Brain microvascular endothelial cell (primary cell): ENCODE measurements at regions not wholly inside any gene's neighbourhood (a gene's known extent, or its start where the extent isn't known, plus 50 kb on each side); places are given as distances from the start of the nearest gene placed in this dataset.

Source experiments
- DNase-seq: peaks from one replicate; pipeline ENCODE4 v3.0.0-alpha.2; 2020
- H3K27ac ChIP-seq: fragments of 250-450 bp; sonication (Bioruptor Pico); 2 replicates; pipeline ENCODE4 v1.5.1; 2020; ENCODE audit warnings: mild to moderate bottlenecking, moderate library complexity
- H3K27me3 ChIP-seq: fragments of 250-450 bp; sonication (Bioruptor Pico); replicated peaks from 2 replicates; pipeline ENCODE4 v1.5.1; 2020; ENCODE audit warnings: mild to moderate bottlenecking
- H3K36me3 ChIP-seq: fragments of 250-450 bp; sonication (Bioruptor Pico); replicated peaks from 2 replicates; pipeline ENCODE4 v1.5.1; 2020; ENCODE audit warnings: mild to moderate bottlenecking
- H3K4me3 ChIP-seq: 2 replicates; pipeline ENCODE4 v1.5.1; 2011; ENCODE audit warnings: low read depth, mild to moderate bottlenecking, control low read depth, low read length, moderate library complexity
- in situ Hi-C: cut with HindIII; loops from 2 replicates; pipeline ENCODE4 v1.10.0; 2017; ENCODE audit warnings: low sequenced_read_pairs, low pct_ligation_motif_present
- TF ChIP-seq, protein P1 (sequence below): IDR thresholded peaks from 2 replicates; pipeline ENCODE4 v1.5.1; 2011; ENCODE audit warnings: low read depth, mild to moderate bottlenecking, moderate library complexity, low read length, control low read depth, inconsistent platforms; ENCODE audit errors: missing control alignments

GRCh38 chr20:30602424-30602823 lies 655.0 kb upstream of the DEFB115 start:
- Histone ChIP-seq H3K27me3 (no peaks in the 10 kb centered on the region), H3K36me3 (no peaks in the 10 kb centered on the region), H3K4me3 (no peak overlapping the region), H3K27ac (no peak overlapping the region)
- TF ChIP-seq, protein P1, sequence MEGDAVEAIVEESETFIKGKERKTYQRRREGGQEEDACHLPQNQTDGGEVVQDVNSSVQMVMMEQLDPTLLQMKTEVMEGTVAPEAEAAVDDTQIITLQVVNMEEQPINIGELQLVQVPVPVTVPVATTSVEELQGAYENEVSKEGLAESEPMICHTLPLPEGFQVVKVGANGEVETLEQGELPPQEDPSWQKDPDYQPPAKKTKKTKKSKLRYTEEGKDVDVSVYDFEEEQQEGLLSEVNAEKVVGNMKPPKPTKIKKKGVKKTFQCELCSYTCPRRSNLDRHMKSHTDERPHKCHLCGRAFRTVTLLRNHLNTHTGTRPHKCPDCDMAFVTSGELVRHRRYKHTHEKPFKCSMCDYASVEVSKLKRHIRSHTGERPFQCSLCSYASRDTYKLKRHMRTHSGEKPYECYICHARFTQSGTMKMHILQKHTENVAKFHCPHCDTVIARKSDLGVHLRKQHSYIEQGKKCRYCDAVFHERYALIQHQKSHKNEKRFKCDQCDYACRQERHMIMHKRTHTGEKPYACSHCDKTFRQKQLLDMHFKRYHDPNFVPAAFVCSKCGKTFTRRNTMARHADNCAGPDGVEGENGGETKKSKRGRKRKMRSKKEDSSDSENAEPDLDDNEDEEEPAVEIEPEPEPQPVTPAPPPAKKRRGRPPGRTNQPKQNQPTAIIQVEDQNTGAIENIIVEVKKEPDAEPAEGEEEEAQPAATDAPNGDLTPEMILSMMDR, result no peak
- in situ Hi-C loops, result no loop called here
- DNase-seq, result no peak

- in situ Hi-C loops, result no loop called here
- TF ChIP-seq, protein P1, result no peak
- Histone ChIP-seq H3K27me3 (no peaks in the 10 kb centered on the region), H3K4me3 (no peak overlapping the region), H3K27ac (no peak overlapping the region), H3K36me3 (no peaks in the 10 kb centered on the region)
- DNase-seq, result no peak
These were observed 650.5 kb upstream of the DEFB115 start for GRCh38 chr20:30606990-30607389.

DNA sequence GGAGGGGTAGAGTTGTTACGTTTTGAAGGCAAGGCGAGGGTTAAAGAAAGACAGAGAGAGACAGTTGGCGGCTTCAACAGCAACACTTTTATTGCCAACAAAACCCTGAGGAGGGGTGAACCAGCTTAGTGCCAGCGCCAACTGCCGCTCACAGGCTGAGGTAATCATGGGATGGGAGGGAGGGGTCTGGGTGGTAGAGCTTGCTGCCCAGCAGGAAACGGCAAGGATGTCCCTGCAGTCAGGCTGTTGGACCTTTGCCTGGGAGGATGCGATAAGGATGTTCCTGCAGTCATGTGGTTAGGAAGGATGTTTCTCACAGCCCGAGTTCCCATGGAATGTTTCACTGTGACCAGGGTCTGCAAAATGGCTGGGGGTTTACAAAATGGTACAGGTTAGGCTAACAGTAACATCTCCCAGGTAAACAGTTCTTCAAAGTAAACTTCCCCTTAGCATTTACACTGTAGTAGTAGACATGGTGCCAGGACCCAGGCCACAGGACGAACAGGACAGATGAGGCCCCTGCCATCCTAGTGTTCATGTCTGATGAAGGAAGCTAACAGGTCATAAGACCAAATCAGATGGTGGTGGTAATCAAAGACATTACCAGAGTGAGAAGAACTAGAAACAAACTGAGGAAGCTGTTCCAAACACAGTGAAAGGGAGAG lies 647.3 kb upstream of the DEFB115 start:
- Histone ChIP-seq H3K4me3 (no peak overlapping the region), H3K36me3 (no peaks in the 10 kb centered on the region), H3K27me3 (no peaks in the 10 kb centered on the region), H3K27ac (no peak overlapping the region)
- in situ Hi-C loops, result no loop called here
- TF ChIP-seq, protein P1, result no peak
- no peak for DNase-seq

DNA sequence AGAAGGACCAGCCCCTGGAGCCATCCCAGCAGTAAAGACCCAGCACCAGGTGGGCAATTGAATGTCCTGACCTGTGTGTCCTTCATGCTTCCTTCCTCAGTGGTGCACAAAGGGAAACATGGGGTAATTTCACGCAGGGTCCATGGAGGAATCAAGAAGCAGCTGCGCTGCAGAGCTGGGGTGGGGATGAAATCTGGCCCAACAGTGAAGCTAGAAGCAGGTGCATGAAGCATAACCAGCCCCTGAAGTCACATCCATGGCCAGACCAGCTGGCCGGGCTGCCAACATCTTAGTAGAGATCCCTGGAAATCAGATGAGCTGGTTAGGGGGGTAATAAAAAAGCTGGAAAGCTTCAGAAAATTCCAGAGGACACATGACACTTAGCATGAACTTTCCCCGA lies 646.7 kb upstream of the DEFB115 start:
- TF ChIP-seq, protein P1, result no peak
- no peaks in the 10 kb centered on the region for H3K36me3 ChIP-seq

GRCh38 chr20:30611239-30611984 lies 646.1 kb upstream of the DEFB115 start:
- in situ Hi-C loops, result no loop called here
- no peak for DNase-seq
- no peak overlapping the region for H3K27ac ChIP-seq
- no peak overlapping the region for H3K4me3 ChIP-seq
- no peaks in the 10 kb centered on the region for H3K27me3 ChIP-seq
- H3K36me3 ChIP-seq, result no peaks in the 10 kb centered on the region
- TF ChIP-seq, protein P1, result no peak

More for the DNA sequence above, 646.7 kb upstream of the DEFB115 start:
- H3K27ac ChIP-seq, result no peak overlapping the region
- H3K27me3 ChIP-seq, result no peaks in the 10 kb centered on the region
- H3K4me3 ChIP-seq, result no peak overlapping the region
- in situ Hi-C loops, result no loop called here
- DNase-seq, result no peak
